Fibroblast of skin of right biceps (primary cell): ENCODE measurements at regions not wholly inside any gene's neighbourhood (a gene's known extent, or its start where the extent isn't known, plus 50 kb on each side); places are given as distances from the start of the nearest gene placed in this dataset.

Experiments used
- DNase-seq: peaks from one replicate; pipeline ENCODE4 v3.0.0-alpha.2; 2013

GRCh38 chr10:88131511-88132139, 268.2 kb downstream of the PTEN start:
- DNase-seq: peak; percentile 43

- no peak for DNase-seq
Measured at GRCh38 chr10:88136712-88137111, 273.3 kb downstream of the PTEN start.

- no peak for DNase-seq
Measured at GRCh38 chr10:88138319-88138848, 275.0 kb downstream of the PTEN start.

GRCh38 chr10:88147000-88147798, 283.8 kb downstream of the PTEN start:
- no peak for DNase-seq

GRCh38 chr10:88149906-88150305, 286.5 kb downstream of the PTEN start:
- peak; percentile 46 for DNase-seq

GRCh38 chr10:88150339-88150738, 286.9 kb downstream of the PTEN start:
- DNase-seq: peak; percentile 56

- peak; percentile 98 for DNase-seq
Measured at GRCh38 chr10:88152728-88153133, 289.3 kb downstream of the PTEN start.

- DNase-seq: peak; percentile 68
Measured at GRCh38 chr10:88154596-88155250, 291.3 kb downstream of the PTEN start.

GRCh38 chr10:88156341-88156740, 292.9 kb downstream of the PTEN start:
- DNase-seq: peak; percentile 83

- peak; percentile 91 for DNase-seq
Measured at GRCh38 chr10:88157981-88158465, 294.6 kb downstream of the PTEN start.

- DNase-seq: peak; percentile 32
Measured at GRCh38 chr10:88158526-88159122, 295.2 kb downstream of the PTEN start.

GRCh38 chr10:88159127-88159829, 295.9 kb downstream of the PTEN start:
- DNase-seq: no peak

- DNase-seq: no peak
Measured at GRCh38 chr10:88161070-88161469, 297.6 kb downstream of the PTEN start.

- DNase-seq: no peak
Measured at GRCh38 chr10:88161756-88162155, 298.3 kb downstream of the PTEN start.

- no peak for DNase-seq
Measured at GRCh38 chr10:88162852-88163251, 299.4 kb downstream of the PTEN start.

- DNase-seq: no peak
Measured at GRCh38 chr10:88163572-88163971, 300.1 kb downstream of the PTEN start.

- DNase-seq: no peak
Measured at GRCh38 chr10:88164471-88164870, 301.0 kb downstream of the PTEN start.

GRCh38 chr10:88165849-88166271, 302.4 kb downstream of the PTEN start:
- DNase-seq: peak; percentile 90

- no peak for DNase-seq
Measured at GRCh38 chr10:88168171-88169036, 305.0 kb downstream of the PTEN start.

- no peak for DNase-seq
Measured at GRCh38 chr10:88169037-88169319, 305.6 kb downstream of the PTEN start.

GRCh38 chr10:88170628-88171027, 307.2 kb downstream of the PTEN start:
- DNase-seq: no peak

GRCh38 chr10:88172159-88172558, 308.7 kb downstream of the PTEN start:
- no peak for DNase-seq
